Caco-2 (cell line): ENCODE measurements at regions not wholly inside any gene's neighbourhood (a gene's known extent, or its start where the extent isn't known, plus 50 kb on each side); places are given as distances from the start of the nearest gene placed in this dataset.

Source experiments
- BruUV-seq: library from RNA; stranded (reverse); fragments of 400-500 nt; replicated peaks from 2 replicates; lab custom pipeline; 2021; lab: Mats Ljungman, UMichigan
- CTCF ChIA-PET: fragments of 300-600 bp; sonication (Branson Sonifier 250); formaldehyde crosslinking; loops from one replicate; lab custom pipeline; 2022; ENCODE audit warnings: antibody characterized with exemption; lab: Charles Lee
- POLR2A ChIA-PET: fragments of 300-600 bp; sonication (Branson Sonifier 250); formaldehyde crosslinking; loops from one replicate; lab custom pipeline; 2022; ENCODE audit warnings: antibody characterized with exemption; lab: Charles Lee
- DNase-seq, 2 experiments: peaks; one replicate each; pipeline versions ENCODE4 v3.0.0 to v3.0.0-alpha.2; 2020 to 2022
- H3K27me3 ChIP-seq: replicated peaks from 2 replicates; pipeline ENCODE4 v1.6.0; 2011; ENCODE audit warnings: low read length; ENCODE audit not compliant: control insufficient read depth, insufficient read depth
- H3K36me3 ChIP-seq: 2 replicates; pipeline ENCODE4 v1.5.1; 2011; ENCODE audit warnings: low read length; ENCODE audit not compliant: control insufficient read depth, insufficient read depth
- H3K4me1 ChIP-seq: fragments of 250-450 bp; sonication (Bioruptor Pico); 2 replicates; pipeline ENCODE4 v1.5.1; 2020; ENCODE audit warnings: mild to moderate bottlenecking
- H3K4me3 ChIP-seq: 2 replicates; pipeline ENCODE4 v1.5.1; 2011; ENCODE audit warnings: low read depth, mild to moderate bottlenecking, control low read depth, low read length
- H3K9me3 ChIP-seq: fragments of 250-450 bp; sonication (Bioruptor Pico); 2 replicates; pipeline ENCODE4 v1.5.1; 2020; ENCODE audit warnings: mild to moderate bottlenecking, moderate library complexity
- H3K27ac Mint-ChIP-seq: one replicate; pipeline ENCODE4 v1.8.0; 2022; ENCODE audit warnings: mixed read lengths; ENCODE audit not compliant: unreplicated experiment
- H3K27me3 Mint-ChIP-seq: one replicate; pipeline ENCODE4 v1.8.0; 2022; ENCODE audit warnings: mixed read lengths; ENCODE audit not compliant: insufficient read depth, unreplicated experiment
- H3K36me3 Mint-ChIP-seq: one replicate; pipeline ENCODE4 v1.8.0; 2022; ENCODE audit warnings: mild to moderate bottlenecking, mixed read lengths; ENCODE audit not compliant: insufficient read depth, unreplicated experiment
- H3K4me1 Mint-ChIP-seq: one replicate; pipeline ENCODE4 v1.8.0; 2022; ENCODE audit warnings: low read depth, mixed read lengths; ENCODE audit not compliant: unreplicated experiment
- H3K4me3 Mint-ChIP-seq: one replicate; pipeline ENCODE4 v1.8.0; 2022; ENCODE audit warnings: mild to moderate bottlenecking, moderate library complexity, mixed read lengths; ENCODE audit not compliant: unreplicated experiment
- H3K9me3 Mint-ChIP-seq: one replicate; pipeline ENCODE4 v1.8.0; 2022; ENCODE audit warnings: mixed read lengths; ENCODE audit not compliant: unreplicated experiment
- CTCF ChIP-seq, 2 experiments: fragments of 200-600 bp in 1 of 2; IDR thresholded peaks; 1 replicate in 1 of 2; 2 replicates in 1 of 2; pipeline versions ENCODE4 v1.5.1 to v1.8.0; 2011 to 2022; ENCODE audit warnings: antibody characterized with exemption in 1 of 2, control low read depth in 1 of 2, inconsistent platforms in 1 of 2, low read depth in 1 of 2, low read length in 1 of 2, mild to moderate bottlenecking in 1 of 2, moderate library complexity in 1 of 2; ENCODE audit not compliant: insufficient read depth in 1 of 2, severe bottlenecking in 1 of 2, unreplicated experiment in 1 of 2
- intact Hi-C: fragments of 100-400 bp; cut with micrococcal nuclease; formaldehyde crosslinking; loops from one replicate; pipeline ENCODE4 v1.10.0; 2022; ENCODE audit not compliant: unreplicated experiment

- Mint-ChIP-seq H3K27me3 (peaks cover 6% of the 10 kb centered on the region), H3K27ac (no peak overlapping the region), H3K36me3 (no peaks in the 10 kb centered on the region), H3K9me3 (no peaks in the 10 kb centered on the region), H3K4me3 (no peak overlapping the region), H3K4me1 (no peaks in the 10 kb centered on the region)
- ChIA-PET POLR2A (no interaction called here), CTCF (no interaction called here)
- intact Hi-C loops = no loop called here
- Histone ChIP-seq H3K36me3 (no peaks in the 10 kb centered on the region), H3K27me3 (no peaks in the 10 kb centered on the region), H3K4me1 (no peaks in the 10 kb centered on the region), H3K4me3 (no peak overlapping the region), H3K9me3 (no peaks in the 10 kb centered on the region)
- no TSS peak for BruUV-seq
- no peak for TF ChIP-seq CTCF (IDR thresholded peaks at IDR 0.05; ENCODE audit: insufficient read depth in 1 of 2, low read depth in 1 of 2, low read length in 1 of 2, severe bottlenecking in 1 of 2, unreplicated experiment in 1 of 2)
- DNase-seq = no peak
Observed at GRCh38 chr3:167067787-167068161, 312.3 kb downstream of the ZBBX start.

GRCh38 chr3:167066977-167067786, 312.9 kb downstream of the ZBBX start:
- TF ChIP-seq CTCF (IDR thresholded peaks at IDR 0.05; ENCODE audit: insufficient read depth in 1 of 2, low read depth in 1 of 2, low read length in 1 of 2, severe bottlenecking in 1 of 2, unreplicated experiment in 1 of 2) = no peak
- Histone ChIP-seq H3K9me3 (no peaks in the 10 kb centered on the region), H3K27me3 (no peaks in the 10 kb centered on the region), H3K4me1 (no peaks in the 10 kb centered on the region), H3K36me3 (no peaks in the 10 kb centered on the region), H3K4me3 (no peak overlapping the region)
- no peaks in the 10 kb centered on the region for H3K36me3 Mint-ChIP-seq
- H3K27ac Mint-ChIP-seq = no peak overlapping the region
- peaks cover 6% of the 10 kb centered on the region for H3K27me3 Mint-ChIP-seq
- no TSS peak for BruUV-seq
- H3K4me3 Mint-ChIP-seq = no peak overlapping the region
- DNase-seq = no peak
- no peaks in the 10 kb centered on the region for H3K9me3 Mint-ChIP-seq
- POLR2A ChIA-PET = no interaction called here
- no peaks in the 10 kb centered on the region for H3K4me1 Mint-ChIP-seq
- CTCF ChIA-PET = no interaction called here
- intact Hi-C loops = no loop called here

- no peak overlapping the region for H3K27ac Mint-ChIP-seq
- H3K27me3 Mint-ChIP-seq = no peaks in the 10 kb centered on the region
- no TSS peak for BruUV-seq
- Histone ChIP-seq H3K4me3 (no peak overlapping the region), H3K4me1 (no peaks in the 10 kb centered on the region), H3K36me3 (no peaks in the 10 kb centered on the region), H3K27me3 (no peaks in the 10 kb centered on the region), H3K9me3 (no peaks in the 10 kb centered on the region)
- ChIA-PET CTCF (no interaction called here), POLR2A (no interaction called here)
- no peak for TF ChIP-seq CTCF (IDR thresholded peaks at IDR 0.05; ENCODE audit: insufficient read depth in 1 of 2, low read depth in 1 of 2, low read length in 1 of 2, severe bottlenecking in 1 of 2, unreplicated experiment in 1 of 2)
- intact Hi-C loops = no loop called here
- H3K36me3 Mint-ChIP-seq = no peaks in the 10 kb centered on the region
- no peaks in the 10 kb centered on the region for H3K9me3 Mint-ChIP-seq
- no peak overlapping the region for H3K4me3 Mint-ChIP-seq
- DNase-seq = no peak
- H3K4me1 Mint-ChIP-seq = no peaks in the 10 kb centered on the region
Observed at GRCh38 chr3:167057581-167057980, 322.5 kb downstream of the ZBBX start.
